GM12873 (cell line): ENCODE measurements at regions not wholly inside any gene's neighbourhood (a gene's known extent, or its start where the extent isn't known, plus 50 kb on each side); places are given as distances from the start of the nearest gene placed in this dataset.

Experiments used
- CTCF ChIP-seq: IDR thresholded peaks from 2 replicates; pipeline ENCODE4 v1.5.1; 2012; ENCODE audit warnings: low read depth, mild to moderate bottlenecking, moderate library complexity, low read length, control low read depth; ENCODE audit not compliant: insufficient read depth; ENCODE audit errors: missing control alignments

DNA sequence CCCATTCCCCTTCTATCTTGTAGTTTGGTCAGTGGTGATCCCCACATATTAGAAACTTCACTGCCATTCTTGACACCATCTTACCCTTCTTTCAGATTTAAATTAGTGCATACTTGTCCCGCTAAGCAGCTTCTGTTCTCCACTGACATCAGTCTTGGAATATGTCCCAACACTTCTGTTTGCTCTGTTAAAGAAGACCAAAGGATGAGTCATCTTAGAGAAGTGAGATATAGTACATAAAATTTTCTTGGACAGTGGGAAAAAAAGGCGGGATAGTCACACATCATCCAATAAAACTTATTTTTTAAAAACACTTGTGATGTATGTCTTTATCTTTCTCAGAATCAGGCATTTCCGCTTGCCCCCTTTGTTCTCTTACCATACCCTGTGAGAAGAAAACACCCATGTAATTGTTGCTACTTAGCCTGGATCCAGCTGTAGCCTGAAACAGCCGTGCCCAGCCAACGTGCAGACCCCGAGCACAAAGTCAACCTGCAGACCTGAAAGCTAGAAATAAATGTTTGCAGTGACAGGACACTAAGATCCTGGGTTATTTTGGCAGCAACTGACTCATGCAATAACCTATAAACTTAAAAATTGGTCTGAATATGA, 100.1 kb upstream of the PDE3A start:
- no peak for TF ChIP-seq CTCF

GRCh38 chr12:20268771-20269170, 99.6 kb upstream of the PDE3A start:
- TF ChIP-seq CTCF = no peak

DNA sequence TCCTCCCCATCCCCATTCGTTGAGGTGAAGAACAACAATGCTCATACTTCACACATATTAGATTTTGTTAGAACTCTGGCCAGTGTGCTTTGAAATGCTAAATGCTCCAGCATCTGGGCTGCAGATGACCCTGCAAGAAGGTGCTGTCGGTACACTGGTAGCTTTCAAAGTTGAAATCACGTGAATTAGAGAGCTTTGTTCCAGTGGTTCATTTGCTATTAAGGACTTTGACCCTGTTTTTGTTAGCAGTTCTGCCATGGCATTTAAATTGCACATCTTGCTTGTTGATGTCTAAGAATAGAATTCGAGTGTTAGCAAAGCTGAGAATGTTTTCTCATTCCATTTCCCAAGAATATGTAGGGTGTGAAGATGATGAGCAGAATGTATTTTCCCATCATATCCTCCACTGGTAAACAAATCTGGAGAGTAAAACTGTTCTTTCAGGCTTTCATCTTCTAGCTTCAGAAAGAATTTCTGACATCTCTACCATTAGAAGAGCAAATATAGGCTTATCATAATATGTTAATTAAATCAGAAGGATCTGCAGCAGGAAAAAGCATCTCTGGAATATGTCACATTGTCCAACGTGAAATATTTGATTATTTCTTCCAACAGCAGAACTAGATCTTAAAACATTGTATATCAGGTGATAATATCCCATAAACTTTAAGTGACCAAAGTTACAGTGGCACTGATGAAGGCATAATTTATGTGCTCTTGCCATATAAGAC, 98.8 kb upstream of the PDE3A start:
- no peak for TF ChIP-seq CTCF

DNA sequence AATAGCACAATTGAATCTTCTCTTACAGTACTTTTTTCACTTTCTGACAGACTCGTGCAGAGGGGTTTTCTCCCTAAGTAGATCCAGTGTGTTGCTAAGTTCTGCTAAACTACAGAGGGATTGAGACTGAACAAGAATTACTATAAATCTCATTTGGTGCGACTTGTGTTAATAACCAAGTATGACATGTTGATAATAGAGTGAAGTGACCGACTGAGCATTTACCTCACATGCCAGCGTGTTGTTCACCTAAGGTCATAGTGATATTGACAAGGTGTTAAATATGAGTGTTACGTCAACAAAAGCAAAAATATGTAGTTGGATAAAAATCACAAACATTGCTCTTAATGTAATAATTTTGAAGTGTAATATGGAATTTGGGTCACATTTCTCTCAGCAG, 97.8 kb upstream of the PDE3A start:
- TF ChIP-seq CTCF = no peak

DNA sequence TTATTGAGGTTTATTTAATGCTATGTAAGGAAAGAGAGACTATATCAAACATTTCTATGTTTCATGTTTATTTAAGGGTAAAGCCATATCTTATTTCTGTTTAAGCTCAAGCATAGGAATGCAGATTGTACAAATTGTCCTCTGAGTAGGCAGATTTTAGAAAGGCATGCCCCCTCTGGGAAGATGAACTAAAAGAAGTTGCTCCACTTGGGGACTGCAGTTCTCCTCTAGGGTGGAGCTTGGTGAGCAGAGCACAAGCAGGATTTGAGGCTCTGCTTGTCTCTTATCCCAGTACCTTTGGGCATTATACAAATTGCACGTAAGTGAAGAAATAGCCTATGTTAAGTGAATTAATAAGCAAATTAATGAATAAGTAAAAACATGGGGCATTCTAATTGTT, 96.2 kb upstream of the PDE3A start:
- no peak for TF ChIP-seq CTCF

- no peak for TF ChIP-seq CTCF
Measured at GRCh38 chr12:20272801-20273200, 95.5 kb upstream of the PDE3A start.

- TF ChIP-seq CTCF = no peak
Measured at GRCh38 chr12:20274008-20274407, 94.3 kb upstream of the PDE3A start.
